MM.1S (cell line): ENCODE measurements at regions not wholly inside any gene's neighbourhood (a gene's known extent, or its start where the extent isn't known, plus 50 kb on each side); places are given as distances from the start of the nearest gene placed in this dataset.

ENCODE experiments used
- DNase-seq: peaks from one replicate; pipeline ENCODE4 v3.0.0-alpha.2; 2015
- H2AFZ ChIP-seq: fragments of 300-600 bp; sonication (generic); 2 replicates; pipeline ENCODE4 v1.6.0; 2016; ENCODE audit warnings: antibody characterized with exemption, low read length
- H3F3A ChIP-seq: fragments of 300-600 bp; sonication (generic); 2 replicates; pipeline ENCODE4 v1.6.1; 2016; ENCODE audit warnings: mild to moderate bottlenecking, antibody characterized with exemption, low read length, moderate library complexity, mixed read lengths; ENCODE audit not compliant: insufficient read depth
- H3K27ac ChIP-seq: fragments of 300-600 bp; sonication (generic); 2 replicates; pipeline ENCODE4 v1.5.1; 2016; ENCODE audit warnings: mild to moderate bottlenecking, low read length
- H3K27me3 ChIP-seq: fragments of 300-600 bp; sonication (generic); replicated peaks from 2 replicates; pipeline ENCODE4 v1.6.0; 2016; ENCODE audit warnings: low read length; ENCODE audit not compliant: insufficient read depth
- H3K36me3 ChIP-seq: fragments of 300-600 bp; sonication (generic); replicated peaks from 2 replicates; pipeline ENCODE4 v1.6.1; 2016; ENCODE audit warnings: mild to moderate bottlenecking, low read length, mixed read lengths; ENCODE audit not compliant: insufficient read depth
- H3K4me1 ChIP-seq: fragments of 300-600 bp; sonication (generic); 2 replicates; pipeline ENCODE4 v1.6.1; 2016; ENCODE audit warnings: low read length, mixed read lengths
- H3K4me2 ChIP-seq: fragments of 300-600 bp; sonication (generic); 2 replicates; pipeline ENCODE4 v1.6.0; 2016; ENCODE audit warnings: low read depth, low read length
- H3K4me3 ChIP-seq: fragments of 300-600 bp; sonication (generic); 2 replicates; pipeline ENCODE4 v1.5.1; 2016; ENCODE audit warnings: low read length, mixed read lengths
- H3K79me2 ChIP-seq: fragments of 300-600 bp; sonication (generic); 2 replicates; pipeline ENCODE4 v1.6.1; 2016; ENCODE audit warnings: mixed run types, low read length, mixed read lengths
- H3K9ac ChIP-seq: fragments of 300-600 bp; sonication (generic); 2 replicates; pipeline ENCODE4 v1.6.1; 2016; ENCODE audit warnings: low read length, mixed read lengths
- H3K9me2 ChIP-seq: fragments of 300-600 bp; sonication (generic); replicated peaks from 2 replicates; pipeline ENCODE4 v1.6.1; 2016; ENCODE audit warnings: mild to moderate bottlenecking, low read length, mixed read lengths; ENCODE audit not compliant: insufficient read depth
- H3K9me3 ChIP-seq: fragments of 300-600 bp; sonication (generic); replicated peaks from 2 replicates; pipeline ENCODE4 v1.6.1; 2016; ENCODE audit warnings: mild to moderate bottlenecking, low read length, mixed read lengths; ENCODE audit not compliant: insufficient read depth
- H4K20me1 ChIP-seq: fragments of 300-600 bp; sonication (generic); 2 replicates; pipeline ENCODE4 v1.6.1; 2016; ENCODE audit warnings: mild to moderate bottlenecking, low read length, moderate library complexity, mixed read lengths; ENCODE audit not compliant: insufficient read depth
- CTCF ChIP-seq: fragments of 300-600 bp; sonication (generic); IDR thresholded peaks from 2 replicates; pipeline ENCODE4 v1.5.1; 2016; ENCODE audit warnings: antibody characterized with exemption, low read length, mixed read lengths
- EZH2 ChIP-seq: fragments of 300-600 bp; sonication (generic); optimal IDR thresholded peaks from 2 replicates; pipeline ENCODE3; 2017; ENCODE audit warnings: low read depth, mild to moderate bottlenecking, antibody characterized with exemption, low read length, mixed read lengths
- EZH2phosphoT487 ChIP-seq: fragments of 300-600 bp; sonication (generic); IDR thresholded peaks from 2 replicates; pipeline ENCODE4 v1.6.1; 2018; ENCODE audit warnings: antibody characterized with exemption, low read length

DNA sequence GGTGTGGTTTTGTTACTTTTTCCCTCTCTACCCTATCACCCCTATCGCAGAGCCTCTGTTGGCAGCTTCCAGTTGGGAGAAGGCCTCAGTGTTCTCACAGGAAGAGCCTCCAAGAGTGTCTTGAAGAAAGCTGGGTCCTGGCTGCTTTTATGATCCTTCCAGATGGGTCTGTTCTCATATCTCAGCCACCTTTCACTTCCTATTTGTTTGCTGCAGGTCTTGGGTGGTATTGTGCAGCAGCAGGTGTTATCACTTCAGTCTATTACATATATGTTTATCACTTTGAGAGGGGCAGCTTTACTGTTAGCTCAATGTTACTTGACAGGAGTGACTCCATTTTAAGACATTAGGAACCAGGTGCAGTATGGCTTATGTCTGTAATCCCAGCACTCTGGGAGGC lies 59.2 kb upstream of the GDNF start:
- Histone ChIP-seq H3K79me2 (no peaks in the 10 kb centered on the region), H4K20me1 (no peaks in the 10 kb centered on the region), H3K9ac (no peak overlapping the region), H3K9me3 (no peaks in the 10 kb centered on the region), H3K4me3 (no peak overlapping the region), H3K4me2 (no peak overlapping the region), H3K36me3 (no peaks in the 10 kb centered on the region), H3K27me3 (no peaks in the 10 kb centered on the region), H3F3A (no peaks in the 10 kb centered on the region), H3K9me2 (no peaks in the 10 kb centered on the region), H3K4me1 (peaks cover 7% of the 10 kb centered on the region), H2AFZ (no peak overlapping the region), H3K27ac (no peak overlapping the region)
- TF ChIP-seq CTCF (no peak), EZH2phosphoT487 (no peak), EZH2 (no peak)
- DNase-seq: peak; percentile 51

DNA sequence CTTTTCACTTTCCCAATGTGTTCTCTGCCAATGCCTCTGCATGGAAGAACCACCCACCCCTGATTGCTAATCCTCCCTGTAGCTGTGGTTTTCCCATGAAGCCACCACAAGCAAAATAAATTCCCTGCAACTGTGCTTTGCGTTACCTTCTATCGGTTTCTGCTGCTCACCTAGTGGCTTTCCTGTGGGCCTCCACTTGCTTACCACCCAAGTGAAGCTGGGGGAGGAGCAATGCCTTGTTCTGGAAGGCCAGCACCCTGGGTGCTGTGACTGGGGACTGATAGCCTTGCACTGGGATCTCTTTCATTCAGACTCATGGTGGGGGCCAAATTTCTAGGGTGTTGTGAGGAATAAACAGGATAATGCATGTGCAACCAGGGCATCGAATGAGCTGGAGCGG lies 56.3 kb upstream of the GDNF start:
- Histone ChIP-seq H3K27me3 (no peaks in the 10 kb centered on the region), H3K9me2 (no peaks in the 10 kb centered on the region), H3K4me3 (no peak overlapping the region), H3K9me3 (no peaks in the 10 kb centered on the region), H2AFZ (no peak overlapping the region), H3K4me2 (no peak overlapping the region), H3K4me1 (peaks cover 7% of the 10 kb centered on the region), H4K20me1 (no peaks in the 10 kb centered on the region), H3K9ac (no peak overlapping the region), H3F3A (no peaks in the 10 kb centered on the region), H3K79me2 (no peaks in the 10 kb centered on the region), H3K36me3 (no peaks in the 10 kb centered on the region), H3K27ac (no peak overlapping the region)
- TF ChIP-seq EZH2: no peak
- TF ChIP-seq EZH2phosphoT487: no peak
- TF ChIP-seq CTCF: no peak
- no peak for DNase-seq

DNA sequence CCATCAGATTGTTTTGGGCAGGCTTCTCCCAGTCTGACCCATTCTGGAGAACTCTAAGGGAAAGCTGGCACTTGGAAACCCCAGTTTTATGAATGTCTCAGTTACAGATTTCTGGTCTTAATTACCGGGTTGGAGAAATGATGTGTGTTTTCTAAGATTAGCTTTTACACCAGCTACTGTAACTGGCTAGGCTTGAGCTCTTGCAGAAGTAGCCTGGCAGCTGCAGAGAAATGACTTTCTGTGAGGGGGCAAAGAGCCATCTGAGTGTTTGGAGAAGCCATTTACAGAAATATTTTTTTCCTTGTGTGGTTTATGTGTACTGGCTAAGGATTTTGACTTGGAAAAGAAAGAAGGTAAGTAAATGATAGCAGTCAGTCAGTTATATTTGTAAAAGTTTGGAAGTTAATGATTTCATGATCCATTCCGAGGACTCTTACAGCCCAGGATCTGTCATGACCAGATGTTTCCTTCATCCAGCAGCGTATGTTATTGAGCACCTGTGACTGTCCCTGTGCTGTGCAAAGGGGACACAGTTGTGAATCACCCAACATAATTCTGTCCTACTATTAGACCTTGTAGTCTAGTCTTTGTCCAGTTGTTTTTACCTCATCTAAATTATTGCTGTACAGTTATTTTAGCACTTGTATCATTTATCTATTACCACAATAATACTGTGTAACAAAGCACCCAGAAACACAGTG lies 53.7 kb upstream of the GDNF start:
- H4K20me1 ChIP-seq: no peaks in the 10 kb centered on the region
- no peak for DNase-seq
- no peaks in the 10 kb centered on the region for H3K9me2 ChIP-seq
- no peaks in the 10 kb centered on the region for H3K79me2 ChIP-seq
- no peak overlapping the region for H3K4me3 ChIP-seq
- H2AFZ ChIP-seq: no peak overlapping the region
- no peaks in the 10 kb centered on the region for H3K9me3 ChIP-seq
- H3K27ac ChIP-seq: no peak overlapping the region
- TF ChIP-seq EZH2phosphoT487 (no peak), CTCF (no peak), EZH2 (no peak)
- H3K36me3 ChIP-seq: no peaks in the 10 kb centered on the region
- no peaks in the 10 kb centered on the region for H3K4me1 ChIP-seq
- no peaks in the 10 kb centered on the region for H3F3A ChIP-seq
- H3K27me3 ChIP-seq: no peaks in the 10 kb centered on the region
- H3K9ac ChIP-seq: no peak overlapping the region
- H3K4me2 ChIP-seq: no peak overlapping the region
